Colonic mucosa (tissue), 4 donors: ENCODE measurements at regions not wholly inside any gene's neighbourhood (a gene's known extent, or its start where the extent isn't known, plus 50 kb on each side); places are given as distances from the start of the nearest gene placed in this dataset.

Experiments used
- DNase-seq: peaks from one replicate; pipeline ENCODE4 v3.0.0-alpha.2; 2020
- H3K27ac ChIP-seq: fragments of 200-600 bp; one replicate; pipeline ENCODE4 v1.8.0; 2021
- H3K27me3 ChIP-seq: fragments of 200-600 bp; one replicate; pipeline ENCODE4 v1.8.0; 2021
- H3K36me3 ChIP-seq: fragments of 200-600 bp; one replicate; pipeline ENCODE4 v1.8.0; 2021
- H3K4me1 ChIP-seq: fragments of 200-600 bp; one replicate; pipeline ENCODE4 v1.8.0; 2021; ENCODE audit warnings: mild to moderate bottlenecking
- H3K4me3 ChIP-seq: fragments of 200-600 bp; one replicate; pipeline ENCODE4 v1.8.0; 2021
- H3K9ac ChIP-seq, 2 donors: one replicate each; pipeline ENCODE4 v1.7.0; 2013; ENCODE audit warnings: control low read depth in 2 of 2, low read depth in 2 of 2, low read length in 2 of 2
- H3K9me3 ChIP-seq: fragments of 200-600 bp; one replicate; pipeline ENCODE4 v1.8.0; 2021
- CTCF ChIP-seq: fragments of 200-600 bp; IDR thresholded peaks from one replicate; pipeline ENCODE4 v1.8.0; 2022; ENCODE audit warnings: antibody characterized with exemption, mild to moderate bottlenecking
- intact Hi-C: fragments of 100-400 bp; cut with DNase I; formaldehyde crosslinking; loops from one replicate; pipeline ENCODE4 v1.14.1; 2022
- donor health status: healthy.
- donor health status: DM: no; HTN: no; CAD: no.
- donor health status: DM: no; HTN: no; CAD: no.

GRCh38 chr2:158905341-158905740 is 63.1 kb upstream of the TANC1 start:
- H3K27ac ChIP-seq = no peak overlapping the region
- H3K4me1 ChIP-seq = no peaks in the 10 kb centered on the region
- no peak overlapping the region for H3K9ac ChIP-seq
- no peak for DNase-seq
- H3K9me3 ChIP-seq = no peaks in the 10 kb centered on the region
- intact Hi-C loops = loop anchor here (10.0 kb wide), 1 partner anchor 279 kb away; no protein-coding TSS in a partner anchor
- H3K4me3 ChIP-seq = no peak overlapping the region
- TF ChIP-seq CTCF = no peak
- no peaks in the 10 kb centered on the region for H3K36me3 ChIP-seq
- no peaks in the 10 kb centered on the region for H3K27me3 ChIP-seq

GRCh38 chr2:158905784-158906183 is 62.7 kb upstream of the TANC1 start:
- Histone ChIP-seq H3K27me3 (no peaks in the 10 kb centered on the region), H3K9me3 (no peaks in the 10 kb centered on the region), H3K27ac (no peak overlapping the region), H3K4me3 (no peak overlapping the region), H3K4me1 (no peaks in the 10 kb centered on the region), H3K36me3 (no peaks in the 10 kb centered on the region), H3K9ac (no peak overlapping the region)
- intact Hi-C loops = loop anchor here (10.0 kb wide), 1 partner anchor 279 kb away; no protein-coding TSS in a partner anchor
- no peak for TF ChIP-seq CTCF
- DNase-seq = no peak

- no peak for DNase-seq
- H3K9ac ChIP-seq = no peak overlapping the region
- no peaks in the 10 kb centered on the region for H3K4me1 ChIP-seq
- no peak overlapping the region for H3K27ac ChIP-seq
- H3K9me3 ChIP-seq = no peaks in the 10 kb centered on the region
- TF ChIP-seq CTCF = no peak
- no peaks in the 10 kb centered on the region for H3K36me3 ChIP-seq
- H3K27me3 ChIP-seq = no peaks in the 10 kb centered on the region
- H3K4me3 ChIP-seq = no peak overlapping the region
- intact Hi-C loops = loop anchor here (10.0 kb wide), 1 partner anchor 277 kb away; no protein-coding TSS in a partner anchor
Observed at GRCh38 chr2:158907926-158908456, 60.4 kb upstream of the TANC1 start.

- H3K27me3 ChIP-seq = no peaks in the 10 kb centered on the region
- DNase-seq = no peak
- TF ChIP-seq CTCF = no peak
- no peaks in the 10 kb centered on the region for H3K4me1 ChIP-seq
- H3K4me3 ChIP-seq = no peak overlapping the region
- H3K9ac ChIP-seq = no peak overlapping the region
- H3K27ac ChIP-seq = no peak overlapping the region
- H3K9me3 ChIP-seq = no peaks in the 10 kb centered on the region
- intact Hi-C loops = no loop called here
- H3K36me3 ChIP-seq = no peaks in the 10 kb centered on the region
Observed at GRCh38 chr2:158912112-158912511, 56.3 kb upstream of the TANC1 start.

GRCh38 chr2:158912765-158913164 is 55.7 kb upstream of the TANC1 start:
- Histone ChIP-seq H3K9me3 (no peaks in the 10 kb centered on the region), H3K9ac (no peak overlapping the region), H3K4me1 (no peaks in the 10 kb centered on the region), H3K36me3 (no peaks in the 10 kb centered on the region), H3K4me3 (no peak overlapping the region), H3K27me3 (no peaks in the 10 kb centered on the region), H3K27ac (no peak overlapping the region)
- no peak for DNase-seq
- TF ChIP-seq CTCF = no peak
- intact Hi-C loops = no loop called here
